Panc1 (cell line): ENCODE measurements at regions not wholly inside any gene's neighbourhood (a gene's known extent, or its start where the extent isn't known, plus 50 kb on each side); places are given as distances from the start of the nearest gene placed in this dataset.

Experiments used
- SIN3A ChIP-seq: IDR thresholded peaks from 2 replicates; pipeline ENCODE4 v1.6.1; 2012; ENCODE audit warnings: low read depth, mild to moderate bottlenecking, low read length, moderate library complexity, borderline replicate concordance; ENCODE audit not compliant: insufficient read depth
- TF ChIP-seq, protein P1 (sequence below), 2 experiments: IDR thresholded peaks; 2 replicates each; pipeline ENCODE4 v1.6.1; 2011 to 2012; ENCODE audit warnings: low read depth in 2 of 2, control low read depth in 1 of 2, low read length in 1 of 2, mild to moderate bottlenecking in 1 of 2, moderate library complexity in 1 of 2; ENCODE audit not compliant: insufficient read depth in 1 of 2
- TF ChIP-seq, protein P2 (sequence below): fragments of 450-650 bp; IDR thresholded peaks from 2 replicates; pipeline ENCODE4 v1.5.1; 2017; ENCODE audit warnings: mild to moderate bottlenecking

DNA sequence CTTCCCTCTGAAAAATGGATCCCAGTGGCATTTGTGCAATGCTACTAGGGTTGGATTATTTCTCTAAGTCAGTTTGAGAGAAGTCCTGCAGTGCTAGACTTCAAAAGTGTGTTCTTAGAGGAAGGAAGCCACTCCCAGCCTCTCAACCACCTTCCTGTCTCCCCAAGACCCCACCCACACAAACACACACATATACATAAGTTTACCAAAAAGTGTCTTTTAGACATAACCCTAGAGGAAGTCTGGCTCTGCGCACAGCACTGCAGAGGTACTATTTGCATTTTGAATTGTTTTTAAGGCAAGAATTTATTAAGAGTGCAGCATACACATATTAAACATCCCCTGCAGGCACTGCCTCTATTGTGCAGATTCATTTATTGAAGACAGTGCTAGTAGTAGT lies 127.3 kb downstream of the HHIPL2 start:
- TF ChIP-seq, protein P1, sequence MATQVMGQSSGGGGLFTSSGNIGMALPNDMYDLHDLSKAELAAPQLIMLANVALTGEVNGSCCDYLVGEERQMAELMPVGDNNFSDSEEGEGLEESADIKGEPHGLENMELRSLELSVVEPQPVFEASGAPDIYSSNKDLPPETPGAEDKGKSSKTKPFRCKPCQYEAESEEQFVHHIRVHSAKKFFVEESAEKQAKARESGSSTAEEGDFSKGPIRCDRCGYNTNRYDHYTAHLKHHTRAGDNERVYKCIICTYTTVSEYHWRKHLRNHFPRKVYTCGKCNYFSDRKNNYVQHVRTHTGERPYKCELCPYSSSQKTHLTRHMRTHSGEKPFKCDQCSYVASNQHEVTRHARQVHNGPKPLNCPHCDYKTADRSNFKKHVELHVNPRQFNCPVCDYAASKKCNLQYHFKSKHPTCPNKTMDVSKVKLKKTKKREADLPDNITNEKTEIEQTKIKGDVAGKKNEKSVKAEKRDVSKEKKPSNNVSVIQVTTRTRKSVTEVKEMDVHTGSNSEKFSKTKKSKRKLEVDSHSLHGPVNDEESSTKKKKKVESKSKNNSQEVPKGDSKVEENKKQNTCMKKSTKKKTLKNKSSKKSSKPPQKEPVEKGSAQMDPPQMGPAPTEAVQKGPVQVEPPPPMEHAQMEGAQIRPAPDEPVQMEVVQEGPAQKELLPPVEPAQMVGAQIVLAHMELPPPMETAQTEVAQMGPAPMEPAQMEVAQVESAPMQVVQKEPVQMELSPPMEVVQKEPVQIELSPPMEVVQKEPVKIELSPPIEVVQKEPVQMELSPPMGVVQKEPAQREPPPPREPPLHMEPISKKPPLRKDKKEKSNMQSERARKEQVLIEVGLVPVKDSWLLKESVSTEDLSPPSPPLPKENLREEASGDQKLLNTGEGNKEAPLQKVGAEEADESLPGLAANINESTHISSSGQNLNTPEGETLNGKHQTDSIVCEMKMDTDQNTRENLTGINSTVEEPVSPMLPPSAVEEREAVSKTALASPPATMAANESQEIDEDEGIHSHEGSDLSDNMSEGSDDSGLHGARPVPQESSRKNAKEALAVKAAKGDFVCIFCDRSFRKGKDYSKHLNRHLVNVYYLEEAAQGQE (IDR thresholded peaks at IDR 0.05; ENCODE audit: insufficient read depth in 1 of 2, low read depth in 2 of 2, low read length in 1 of 2): no peak
- TF ChIP-seq, protein P2, sequence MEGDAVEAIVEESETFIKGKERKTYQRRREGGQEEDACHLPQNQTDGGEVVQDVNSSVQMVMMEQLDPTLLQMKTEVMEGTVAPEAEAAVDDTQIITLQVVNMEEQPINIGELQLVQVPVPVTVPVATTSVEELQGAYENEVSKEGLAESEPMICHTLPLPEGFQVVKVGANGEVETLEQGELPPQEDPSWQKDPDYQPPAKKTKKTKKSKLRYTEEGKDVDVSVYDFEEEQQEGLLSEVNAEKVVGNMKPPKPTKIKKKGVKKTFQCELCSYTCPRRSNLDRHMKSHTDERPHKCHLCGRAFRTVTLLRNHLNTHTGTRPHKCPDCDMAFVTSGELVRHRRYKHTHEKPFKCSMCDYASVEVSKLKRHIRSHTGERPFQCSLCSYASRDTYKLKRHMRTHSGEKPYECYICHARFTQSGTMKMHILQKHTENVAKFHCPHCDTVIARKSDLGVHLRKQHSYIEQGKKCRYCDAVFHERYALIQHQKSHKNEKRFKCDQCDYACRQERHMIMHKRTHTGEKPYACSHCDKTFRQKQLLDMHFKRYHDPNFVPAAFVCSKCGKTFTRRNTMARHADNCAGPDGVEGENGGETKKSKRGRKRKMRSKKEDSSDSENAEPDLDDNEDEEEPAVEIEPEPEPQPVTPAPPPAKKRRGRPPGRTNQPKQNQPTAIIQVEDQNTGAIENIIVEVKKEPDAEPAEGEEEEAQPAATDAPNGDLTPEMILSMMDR: no peak
- TF ChIP-seq SIN3A: no peak
